IPS-20b (cell line): ENCODE measurements at regions not wholly inside any gene's neighbourhood (a gene's known extent, or its start where the extent isn't known, plus 50 kb on each side); places are given as distances from the start of the nearest gene placed in this dataset.

Experiments used
- H3K27ac ChIP-seq: one replicate; pipeline ENCODE4 v1.5.1; 2013; ENCODE audit warnings: low read length
- H3K27me3 ChIP-seq: 2 replicates; pipeline ENCODE4 v1.6.1; 2013; ENCODE audit warnings: mild to moderate bottlenecking, low read length, inconsistent platforms; ENCODE audit not compliant: insufficient read depth
- H3K36me3 ChIP-seq: 2 replicates; pipeline ENCODE4 v1.6.1; 2013; ENCODE audit warnings: low read depth, mild to moderate bottlenecking, inconsistent platforms, low read length, moderate library complexity; ENCODE audit not compliant: insufficient read depth
- H3K4me1 ChIP-seq: 2 replicates; pipeline ENCODE4 v1.6.1; 2013; ENCODE audit warnings: mild to moderate bottlenecking, control low read depth, inconsistent platforms, low read length, moderate library complexity; ENCODE audit not compliant: insufficient read depth
- H3K4me3 ChIP-seq: 2 replicates; pipeline ENCODE4 v1.5.1; 2013; ENCODE audit warnings: mild to moderate bottlenecking, low read length, inconsistent platforms
- H3K9ac ChIP-seq: 2 replicates; pipeline ENCODE4 v1.6.1; 2013; ENCODE audit warnings: low read depth, mild to moderate bottlenecking, inconsistent platforms, low read length, moderate library complexity
- H3K9me3 ChIP-seq: 2 replicates; pipeline ENCODE4 v1.6.1; 2013; ENCODE audit warnings: mild to moderate bottlenecking, low read depth, low read length, inconsistent platforms; ENCODE audit not compliant: insufficient read depth

DNA sequence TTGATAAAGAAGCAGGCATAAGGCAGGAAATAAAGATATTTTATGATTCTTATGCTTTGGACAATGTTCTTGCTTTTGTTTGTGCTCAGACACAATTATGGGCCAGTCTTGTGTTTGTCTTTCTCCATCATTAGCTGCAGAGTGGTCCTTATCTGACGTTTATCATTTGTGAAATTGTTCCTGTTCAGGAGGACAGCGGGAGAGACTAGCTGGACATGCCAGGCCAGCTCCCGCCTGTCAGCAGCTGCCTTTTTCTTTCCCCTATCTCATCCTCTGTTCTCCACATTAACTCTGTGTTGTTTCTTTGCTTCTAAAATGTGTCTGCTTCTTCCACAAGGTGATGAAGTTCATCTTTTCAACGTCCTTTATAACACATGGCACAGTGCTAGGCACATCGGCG, 333.5 kb downstream of the NPIPA8 start:
- no peaks in the 10 kb centered on the region for H3K9me3 ChIP-seq
- no peaks in the 10 kb centered on the region for H3K27me3 ChIP-seq
- H3K27ac ChIP-seq, result no peak overlapping the region
- no peaks in the 10 kb centered on the region for H3K36me3 ChIP-seq
- H3K4me1 ChIP-seq, result no peaks in the 10 kb centered on the region
- no peak overlapping the region for H3K9ac ChIP-seq
- no peak overlapping the region for H3K4me3 ChIP-seq

DNA sequence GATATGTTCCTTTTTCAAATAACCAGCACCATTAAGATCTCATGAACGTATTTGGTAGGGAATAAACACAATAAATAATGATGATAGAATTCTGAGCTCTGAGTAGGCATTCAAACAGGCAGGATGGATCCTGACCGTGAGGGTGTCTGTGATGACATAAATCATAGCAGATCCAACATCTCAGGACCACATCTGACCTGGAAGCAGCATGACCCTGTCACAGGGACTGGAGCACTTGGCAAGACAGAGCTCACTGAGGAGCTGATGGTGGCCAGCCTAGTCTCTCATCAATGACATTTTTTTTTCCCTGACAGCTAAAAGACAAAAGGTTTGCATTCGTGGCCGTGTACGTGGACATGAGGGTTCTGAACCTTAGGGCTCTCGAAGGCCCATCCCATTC, 337.5 kb downstream of the NPIPA8 start:
- H3K4me1 ChIP-seq, result no peaks in the 10 kb centered on the region
- no peak overlapping the region for H3K27ac ChIP-seq
- H3K36me3 ChIP-seq, result no peaks in the 10 kb centered on the region

GRCh38 chr16:17998550-17998949, 338.0 kb downstream of the NPIPA8 start:
- H3K27ac ChIP-seq, result no peak overlapping the region
- no peak overlapping the region for H3K4me3 ChIP-seq
- no peaks in the 10 kb centered on the region for H3K36me3 ChIP-seq
- no peaks in the 10 kb centered on the region for H3K4me1 ChIP-seq
- no peaks in the 10 kb centered on the region for H3K27me3 ChIP-seq
- H3K9ac ChIP-seq, result no peak overlapping the region
- no peaks in the 10 kb centered on the region for H3K9me3 ChIP-seq

More for the DNA sequence above, 337.5 kb downstream of the NPIPA8 start:
- H3K27me3 ChIP-seq, result no peaks in the 10 kb centered on the region
- no peaks in the 10 kb centered on the region for H3K9me3 ChIP-seq
- H3K9ac ChIP-seq, result no peak overlapping the region
- H3K4me3 ChIP-seq, result no peak overlapping the region

GRCh38 chr16:17994027-17994426, 342.5 kb downstream of the NPIPA8 start:
- H3K27ac ChIP-seq, result no peak overlapping the region
- H3K27me3 ChIP-seq, result no peaks in the 10 kb centered on the region
- peaks cover 5% of the 10 kb centered on the region; the same call in 1 of the 2 replicates for H3K4me1 ChIP-seq
- no peak overlapping the region for H3K4me3 ChIP-seq
- no peaks in the 10 kb centered on the region for H3K9me3 ChIP-seq
- H3K9ac ChIP-seq, result no peak overlapping the region
- no peaks in the 10 kb centered on the region for H3K36me3 ChIP-seq

DNA sequence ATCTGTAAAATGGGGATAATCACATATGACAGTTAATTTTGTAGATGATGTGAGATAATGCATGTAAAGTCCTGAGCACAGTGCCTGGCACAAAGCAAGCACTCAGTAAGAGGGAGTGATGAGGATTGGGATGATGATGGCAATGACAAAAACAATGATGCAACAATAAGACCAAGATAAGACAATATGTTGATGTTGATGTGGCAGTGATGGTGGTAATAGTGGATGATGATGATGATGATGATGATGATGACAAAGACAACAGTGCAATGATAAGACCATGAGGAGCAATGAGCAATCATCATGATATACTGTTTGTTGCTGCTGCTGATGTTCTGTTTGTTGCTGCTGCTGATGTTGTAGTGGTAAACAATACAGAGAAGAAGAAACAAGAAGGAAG, 344.1 kb downstream of the NPIPA8 start:
- Histone ChIP-seq H3K4me3 (no peak overlapping the region), H3K9ac (no peak overlapping the region), H3K27ac (no peak overlapping the region), H3K9me3 (no peaks in the 10 kb centered on the region), H3K4me1 (peaks cover 5% of the 10 kb centered on the region; the same call in 1 of the 2 replicates), H3K27me3 (no peaks in the 10 kb centered on the region), H3K36me3 (no peaks in the 10 kb centered on the region)

DNA sequence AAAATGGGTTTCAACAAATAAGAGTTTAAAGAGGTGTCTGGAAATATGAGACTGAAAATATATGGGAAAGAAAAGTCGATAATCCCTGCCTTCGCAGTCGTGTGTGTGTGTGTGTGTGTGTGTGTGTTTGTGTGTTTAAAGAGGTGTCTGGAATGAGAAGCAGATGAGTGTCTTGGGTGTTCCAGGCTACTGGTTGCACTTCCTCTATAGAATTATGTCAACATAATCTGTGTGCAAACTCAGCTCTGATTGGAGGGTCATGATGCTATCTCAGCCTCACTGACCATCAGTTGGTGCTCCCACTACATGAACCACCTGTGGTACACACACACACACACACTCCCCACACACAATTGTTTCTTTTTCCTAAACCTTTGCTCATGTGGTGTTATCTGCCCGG, 347.3 kb downstream of the NPIPA8 start:
- Histone ChIP-seq H3K4me3 (no peak overlapping the region), H3K36me3 (no peaks in the 10 kb centered on the region), H3K4me1 (peaks cover 5% of the 10 kb centered on the region; the same call in 1 of the 2 replicates), H3K9ac (no peak overlapping the region), H3K9me3 (no peaks in the 10 kb centered on the region), H3K27me3 (no peaks in the 10 kb centered on the region), H3K27ac (no peak overlapping the region)

DNA sequence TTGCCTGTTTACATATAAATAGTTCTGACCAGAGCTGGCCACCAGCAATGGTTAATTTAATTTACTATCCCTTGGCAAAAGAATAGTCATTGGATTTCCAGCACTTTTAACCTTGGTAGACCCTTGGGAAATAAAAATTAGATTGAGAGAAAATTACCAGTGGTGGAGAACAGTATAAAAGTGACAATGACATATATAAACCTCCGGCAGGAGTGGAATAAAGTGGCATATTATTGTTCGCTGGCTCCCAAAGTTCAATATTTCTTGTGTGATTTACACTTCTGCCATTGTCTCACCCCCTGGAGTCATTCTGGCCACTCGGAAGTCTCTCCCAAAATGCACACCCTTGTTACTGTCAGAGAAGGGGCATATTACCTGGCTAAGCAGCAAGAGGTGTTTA, 347.7 kb downstream of the NPIPA8 start:
- H3K4me3 ChIP-seq, result no peak overlapping the region

GRCh38 chr16:17986991-17987390, 349.5 kb downstream of the NPIPA8 start:
- Histone ChIP-seq H3K36me3 (no peaks in the 10 kb centered on the region), H3K9me3 (no peaks in the 10 kb centered on the region), H3K27me3 (no peaks in the 10 kb centered on the region), H3K9ac (no peak overlapping the region), H3K4me3 (no peak overlapping the region), H3K4me1 (peaks cover 5% of the 10 kb centered on the region; the same call in 1 of the 2 replicates), H3K27ac (no peak overlapping the region)

More for the DNA sequence above, 347.7 kb downstream of the NPIPA8 start:
- H3K27ac ChIP-seq, result no peak overlapping the region
- no peaks in the 10 kb centered on the region for H3K9me3 ChIP-seq
- no peak overlapping the region for H3K9ac ChIP-seq
- H3K4me1 ChIP-seq, result peaks cover 5% of the 10 kb centered on the region; the same call in 1 of the 2 replicates
- H3K36me3 ChIP-seq, result no peaks in the 10 kb centered on the region
- H3K27me3 ChIP-seq, result no peaks in the 10 kb centered on the region

DNA sequence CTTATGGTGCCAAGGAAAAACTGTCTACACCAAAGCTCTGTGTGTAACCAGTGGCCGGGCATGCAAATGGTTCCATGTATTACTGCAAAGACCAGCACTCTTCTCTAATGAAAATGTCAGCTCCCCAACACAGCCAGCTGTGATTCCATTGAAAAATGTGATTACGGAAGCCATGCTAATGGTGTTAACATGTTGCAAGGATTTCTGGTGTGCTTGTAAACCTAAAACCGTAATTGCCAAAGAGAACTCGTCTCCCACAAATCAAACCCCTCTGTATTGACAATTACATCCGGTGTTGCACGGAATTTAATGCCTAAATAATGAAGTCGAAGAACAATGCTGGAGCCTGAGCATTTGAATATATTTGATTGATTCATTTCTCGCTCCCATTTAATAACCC, 351.7 kb downstream of the NPIPA8 start:
- no peak overlapping the region for H3K27ac ChIP-seq
- no peaks in the 10 kb centered on the region for H3K27me3 ChIP-seq
- H3K36me3 ChIP-seq, result no peaks in the 10 kb centered on the region
- no peaks in the 10 kb centered on the region for H3K4me1 ChIP-seq
- H3K9me3 ChIP-seq, result no peaks in the 10 kb centered on the region
- H3K9ac ChIP-seq, result no peak overlapping the region
- H3K4me3 ChIP-seq, result no peak overlapping the region

DNA sequence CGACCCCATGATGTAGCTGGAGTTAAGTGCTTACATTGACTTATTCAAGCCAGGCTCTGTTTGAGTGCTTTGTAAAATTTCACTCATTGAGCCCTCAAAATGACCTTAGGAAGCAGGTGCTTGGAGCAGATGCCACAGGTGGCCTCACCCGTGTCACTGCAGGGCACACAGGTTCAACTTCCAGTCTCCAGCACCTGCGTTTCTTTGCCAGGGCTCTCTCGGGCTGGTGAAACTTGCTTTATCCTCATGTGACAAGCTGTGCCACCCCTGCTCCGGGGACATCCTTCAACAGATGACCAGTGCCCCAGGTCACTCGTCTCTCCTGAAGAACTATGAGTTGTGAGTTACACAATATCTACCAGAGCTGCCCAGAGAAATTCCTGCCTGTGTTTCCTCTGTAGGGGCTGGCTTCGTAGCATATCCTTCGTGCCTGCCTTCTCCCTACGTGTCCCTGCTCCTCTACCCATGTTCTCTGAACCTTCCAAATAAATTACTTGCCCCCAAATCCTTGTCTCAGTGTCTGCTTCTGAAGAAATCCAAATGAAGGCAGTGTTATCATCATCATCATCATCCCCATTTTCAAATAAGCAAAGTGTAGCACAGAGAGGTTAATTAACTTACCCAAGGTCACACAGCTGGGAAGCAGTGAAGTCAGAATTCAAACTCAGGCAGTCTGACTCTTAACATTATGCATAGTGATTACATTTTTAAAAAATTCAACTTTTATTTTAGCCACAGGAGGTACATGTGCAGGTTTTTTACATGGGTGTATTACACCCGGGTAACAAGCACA, 352.5 kb downstream of the NPIPA8 start:
- no peaks in the 10 kb centered on the region for H3K36me3 ChIP-seq
- H3K4me3 ChIP-seq, result no peak overlapping the region
- H3K27me3 ChIP-seq, result no peaks in the 10 kb centered on the region
- no peaks in the 10 kb centered on the region for H3K4me1 ChIP-seq
- H3K9me3 ChIP-seq, result no peaks in the 10 kb centered on the region
- H3K9ac ChIP-seq, result no peak overlapping the region
- no peak overlapping the region for H3K27ac ChIP-seq

DNA sequence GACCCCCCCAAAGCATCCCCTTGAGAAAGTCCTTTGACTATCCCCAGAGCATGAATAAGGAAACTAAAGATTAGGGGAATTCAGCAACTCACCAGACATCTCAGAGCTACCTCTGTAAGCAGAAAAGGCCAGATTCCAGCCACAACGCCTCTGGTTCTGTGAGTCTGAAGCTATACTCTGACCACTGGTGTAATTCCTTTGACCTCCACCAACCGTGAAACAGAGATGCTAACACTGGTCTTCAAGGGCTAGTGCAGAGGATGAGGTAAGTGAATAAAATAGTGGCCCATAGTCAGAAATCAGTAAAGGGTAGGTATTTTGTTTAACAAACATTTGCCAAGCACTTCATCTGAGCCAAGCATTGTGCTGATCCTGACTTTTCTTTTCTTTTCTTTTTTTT, 353.4 kb downstream of the NPIPA8 start:
- no peaks in the 10 kb centered on the region for H3K4me1 ChIP-seq
- no peaks in the 10 kb centered on the region for H3K27me3 ChIP-seq
- H3K4me3 ChIP-seq, result no peak overlapping the region
- H3K9me3 ChIP-seq, result no peaks in the 10 kb centered on the region
- H3K27ac ChIP-seq, result no peak overlapping the region
- no peak overlapping the region for H3K9ac ChIP-seq
- no peaks in the 10 kb centered on the region for H3K36me3 ChIP-seq

GRCh38 chr16:17977260-17977659, 359.3 kb downstream of the NPIPA8 start:
- no peak overlapping the region for H3K9ac ChIP-seq
- no peaks in the 10 kb centered on the region for H3K27me3 ChIP-seq
- H3K27ac ChIP-seq, result no peak overlapping the region
- H3K4me3 ChIP-seq, result no peak overlapping the region
- no peaks in the 10 kb centered on the region for H3K36me3 ChIP-seq
- no peaks in the 10 kb centered on the region for H3K9me3 ChIP-seq
- H3K4me1 ChIP-seq, result no peaks in the 10 kb centered on the region
